IMR-90 (cell line): ENCODE measurements at regions not wholly inside any gene's neighbourhood (a gene's known extent, or its start where the extent isn't known, plus 50 kb on each side); places are given as distances from the start of the nearest gene placed in this dataset.
"Not testable (repeated sequence)": the region's sequence is repeated elsewhere in the genome, so short reads cannot be mapped to it uniquely, and the experiment has no call there.

Experiments used
- ATAC-seq: fragments of 200-7000 bp; cut with Tn5 transposase; 2 replicates; pipeline ENCODE4 v1.9.1; 2020; ENCODE audit warnings: low read depth, mild to moderate bottlenecking, moderate library complexity
- BruUV-seq: library from RNA; stranded (reverse); fragments of 400-500 nt; replicated peaks from 2 replicates; lab custom pipeline; 2021; lab: Mats Ljungman, UMichigan
- CTCF ChIA-PET: fragments of 300-600 bp; formaldehyde crosslinking; extraction: SDS; loops from one replicate; lab custom pipeline; 2021; ENCODE audit warnings: antibody characterized with exemption; lab: Yijun Ruan, JAX
- POLR2A ChIA-PET: fragments of 300-600 bp; sonication (Branson Sonifier 250); formaldehyde crosslinking; loops from one replicate; lab custom pipeline; 2022; ENCODE audit warnings: antibody characterized with exemption; ENCODE audit not compliant: unreplicated experiment; lab: Charles Lee
- DNase-seq: peaks from one replicate; pipeline ENCODE4 v3.0.0; 2013
- H2AFZ ChIP-seq: replicated peaks from 2 replicates; pipeline ENCODE3; 2013; ENCODE audit warnings: low read length, mild to moderate bottlenecking; ENCODE audit not compliant: poor library complexity
- H2AK5ac ChIP-seq: 2 replicates; pipeline ENCODE4 v1.6.1; 2013; ENCODE audit warnings: low read depth, low read length, inconsistent platforms
- H2AK9ac ChIP-seq: replicated peaks from 2 replicates; pipeline ENCODE3; 2013; ENCODE audit warnings: mild to moderate bottlenecking, low read depth, low read length, moderate library complexity; ENCODE audit not compliant: poor library complexity
- H2BK120ac ChIP-seq: 2 replicates; pipeline ENCODE4 v1.6.1; 2013; ENCODE audit warnings: low read depth, low read length, inconsistent platforms
- H2BK15ac ChIP-seq: 3 replicates; pipeline ENCODE4 v1.6.1; 2013; ENCODE audit warnings: low read depth, low read length, inconsistent platforms
- H2BK20ac ChIP-seq: 2 replicates; pipeline ENCODE4 v1.6.1; 2013; ENCODE audit warnings: low read depth, mild to moderate bottlenecking, inconsistent platforms, low read length, moderate library complexity
- H2BK5ac ChIP-seq: 2 replicates; pipeline ENCODE4 v1.6.1; 2013; ENCODE audit warnings: mild to moderate bottlenecking, low read depth, low read length, inconsistent platforms; ENCODE audit not compliant: poor library complexity, severe bottlenecking
- H3K14ac ChIP-seq: replicated peaks from 2 replicates; pipeline ENCODE4 v1.6.1; 2013; ENCODE audit warnings: low read depth, low read length, inconsistent platforms
- H3K18ac ChIP-seq: 2 replicates; pipeline ENCODE4 v1.6.1; 2013; ENCODE audit warnings: low read depth, low read length, control low read depth
- H3K23ac ChIP-seq: 2 replicates; pipeline ENCODE4 v1.6.1; 2013; ENCODE audit warnings: low read depth, low read length, inconsistent platforms
- H3K27ac ChIP-seq: 2 replicates; pipeline ENCODE4 v1.5.1; 2013; ENCODE audit warnings: mild to moderate bottlenecking, control low read depth, low read length; ENCODE audit not compliant: insufficient read depth
- H3K27me3 ChIP-seq: 2 replicates; pipeline ENCODE4 v1.6.1; 2013; ENCODE audit warnings: low read length; ENCODE audit not compliant: control insufficient read depth, insufficient read depth
- H3K36me3 ChIP-seq: 2 replicates; pipeline ENCODE4 v1.6.1; 2013; ENCODE audit warnings: low read length, mixed read lengths; ENCODE audit not compliant: control insufficient read depth, insufficient read depth
- H3K4ac ChIP-seq: 2 replicates; pipeline ENCODE4 v1.6.1; 2013; ENCODE audit warnings: low read depth, low read length, inconsistent platforms
- H3K4me1 ChIP-seq: 2 replicates; pipeline ENCODE4 v1.6.1; 2013; ENCODE audit warnings: low read length, mixed read lengths; ENCODE audit not compliant: control insufficient read depth, insufficient read depth
- H3K4me2 ChIP-seq: 2 replicates; pipeline ENCODE4 v1.6.1; 2013; ENCODE audit warnings: low read depth, mild to moderate bottlenecking, control low read depth, low read length, moderate library complexity
- H3K4me3 ChIP-seq: 2 replicates; pipeline ENCODE4 v1.5.1; 2013; ENCODE audit warnings: low read depth, mild to moderate bottlenecking, control low read depth, low read length, moderate library complexity; ENCODE audit not compliant: insufficient read depth
- H3K56ac ChIP-seq: 2 replicates; pipeline ENCODE4 v1.6.1; 2013; ENCODE audit warnings: low read length, inconsistent platforms; ENCODE audit not compliant: insufficient read depth; ENCODE audit errors: extremely low read depth
- H3K79me1 ChIP-seq, 2 experiments: 2 replicates each; pipeline ENCODE4 v1.6.1; 2013; ENCODE audit warnings: low read length in 2 of 2, inconsistent platforms in 1 of 2, low read depth in 1 of 2
- H3K9ac ChIP-seq: 2 replicates; pipeline ENCODE4 v1.6.1; 2013; ENCODE audit warnings: low read depth, low read length, control low read depth
- H3K9me1 ChIP-seq: 2 replicates; pipeline ENCODE4 v1.6.1; 2013; ENCODE audit warnings: low read length, inconsistent platforms; ENCODE audit not compliant: insufficient read depth
- H3K9me3 ChIP-seq: 2 replicates; pipeline ENCODE4 v1.6.1; 2013; ENCODE audit warnings: low read length; ENCODE audit not compliant: control insufficient read depth, insufficient read depth
- H4K20me1 ChIP-seq: 2 replicates; pipeline ENCODE4 v1.6.1; 2013; ENCODE audit warnings: low read length, inconsistent platforms; ENCODE audit not compliant: insufficient read depth
- H4K5ac ChIP-seq: 2 replicates; pipeline ENCODE4 v1.6.1; 2013; ENCODE audit warnings: mild to moderate bottlenecking, low read depth, low read length, control low read depth
- H4K8ac ChIP-seq, 2 experiments: 2 replicates each; pipeline ENCODE4 v1.6.1; 2013; ENCODE audit warnings: low read depth in 2 of 2, low read length in 2 of 2, control low read depth in 1 of 2, inconsistent platforms in 1 of 2
- H4K91ac ChIP-seq: 2 replicates; pipeline ENCODE4 v1.6.1; 2013; ENCODE audit warnings: low read depth, low read length, inconsistent platforms; ENCODE audit not compliant: insufficient read depth
- WGBS, 2 experiments: methylation state at CpG; one replicate each; pipeline versions ENCODE4 v1.1.5 to v1.1.7; 2013; ENCODE audit warnings: missing lambda C conversion rate in 2 of 2; ENCODE audit not compliant: insufficient read length in 1 of 2; ENCODE audit errors: extremely low coverage in 2 of 2; 5-methylcytosine and 5-hydroxymethylcytosine counted together
- dilution Hi-C: fragments of 300-500 bp; cut with HindIII; formaldehyde crosslinking; loops from one replicate; pipeline ENCODE4 v1.14.3; 2018; ENCODE audit warnings: low sequenced_read_pairs; ENCODE audit not compliant: unreplicated experiment
- in situ Hi-C: fragments of 300-500 bp; cut with MboI; formaldehyde crosslinking; loops from 3 replicates; pipeline ENCODE4 v1.14.3; 2019; ENCODE audit warnings: low sequenced_read_pairs, inconsistent platforms, mixed read lengths
- intact Hi-C: fragments of 100-400 bp; cut with micrococcal nuclease; formaldehyde crosslinking; loops from 2 replicates; pipeline ENCODE4 v1.10.0; 2022

DNA sequence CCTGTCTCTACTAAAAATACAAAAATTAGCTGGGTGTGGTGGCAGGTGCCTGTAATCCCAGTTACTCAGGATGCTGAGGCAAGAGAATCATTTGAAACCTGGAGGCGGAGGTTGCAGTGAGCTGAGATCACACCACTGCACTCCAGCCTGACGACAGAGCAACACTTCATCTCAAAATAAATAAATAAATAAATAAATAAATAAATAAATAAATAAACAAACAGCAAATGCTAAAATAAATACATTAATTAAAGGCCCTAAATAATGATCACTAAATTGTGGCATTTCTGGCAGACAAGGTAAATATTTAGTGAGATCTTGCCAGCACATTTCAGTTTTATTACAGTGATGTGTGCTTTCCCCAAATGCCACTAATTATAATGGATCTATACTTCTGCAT, 427.8 kb downstream of the RND3 start:
- H3K27ac ChIP-seq, H2BK120ac ChIP-seq, H3K27me3 ChIP-seq, H3K14ac ChIP-seq, H3K4me1 ChIP-seq, H3K36me3 ChIP-seq, DNase-seq, H3K9ac ChIP-seq, ATAC-seq, H2BK15ac ChIP-seq, H2BK5ac ChIP-seq, H3K9me3 ChIP-seq, H3K18ac ChIP-seq, H3K56ac ChIP-seq, H3K9me1 ChIP-seq, H2AK9ac ChIP-seq, H3K23ac ChIP-seq, H2BK20ac ChIP-seq, H4K91ac ChIP-seq, H4K5ac ChIP-seq, H2AFZ ChIP-seq, dilution Hi-C loops, H3K4ac ChIP-seq, H3K4me3 ChIP-seq, in situ Hi-C loops, BruUV-seq, intact Hi-C loops, H3K79me1 ChIP-seq, H3K4me2 ChIP-seq, H2AK5ac ChIP-seq, H4K20me1 ChIP-seq, H4K8ac ChIP-seq: not testable (repeated sequence)
- CTCF ChIA-PET: interaction anchor here (1.0 kb wide), 1 partner anchor 12 kb away, joined by 3 read pairs; no protein-coding TSS in a partner anchor
- POLR2A ChIA-PET: interaction anchor here (0.6 kb wide), 1 partner anchor 109 kb away, joined by 4 read pairs; no protein-coding TSS in a partner anchor
- WGBS, 2 experiments: no CpG with 5 or more reads among the region's 2 CpGs
